ENCODE measurements at regions not wholly inside any gene's neighbourhood (a gene's known extent, or its start where the extent isn't known, plus 50 kb on each side); places are given as distances from the start of the nearest gene placed in this dataset.

- Histone ChIP-seq H3K27me3 (replicated peaks; ENCODE audit: control insufficient read depth, insufficient read depth, low read length) (no peaks in the 10 kb centered on the region), H3K4me3 (replicated peaks; ENCODE audit: low read depth, low read length) (no peak overlapping the region), H3K36me3 (ENCODE audit: control insufficient read depth, insufficient read depth, low read length) (no peaks in the 10 kb centered on the region)
- TF ChIP-seq, protein P1, sequence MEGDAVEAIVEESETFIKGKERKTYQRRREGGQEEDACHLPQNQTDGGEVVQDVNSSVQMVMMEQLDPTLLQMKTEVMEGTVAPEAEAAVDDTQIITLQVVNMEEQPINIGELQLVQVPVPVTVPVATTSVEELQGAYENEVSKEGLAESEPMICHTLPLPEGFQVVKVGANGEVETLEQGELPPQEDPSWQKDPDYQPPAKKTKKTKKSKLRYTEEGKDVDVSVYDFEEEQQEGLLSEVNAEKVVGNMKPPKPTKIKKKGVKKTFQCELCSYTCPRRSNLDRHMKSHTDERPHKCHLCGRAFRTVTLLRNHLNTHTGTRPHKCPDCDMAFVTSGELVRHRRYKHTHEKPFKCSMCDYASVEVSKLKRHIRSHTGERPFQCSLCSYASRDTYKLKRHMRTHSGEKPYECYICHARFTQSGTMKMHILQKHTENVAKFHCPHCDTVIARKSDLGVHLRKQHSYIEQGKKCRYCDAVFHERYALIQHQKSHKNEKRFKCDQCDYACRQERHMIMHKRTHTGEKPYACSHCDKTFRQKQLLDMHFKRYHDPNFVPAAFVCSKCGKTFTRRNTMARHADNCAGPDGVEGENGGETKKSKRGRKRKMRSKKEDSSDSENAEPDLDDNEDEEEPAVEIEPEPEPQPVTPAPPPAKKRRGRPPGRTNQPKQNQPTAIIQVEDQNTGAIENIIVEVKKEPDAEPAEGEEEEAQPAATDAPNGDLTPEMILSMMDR (IDR thresholded peaks at IDR 0.05; ENCODE audit: insufficient read depth, low read length, poor library complexity, severe bottlenecking) = no peak
- no peak for DNase-seq (ENCODE audit: extremely low read depth, insufficient read length)
Measured at GRCh38 chr22:22759889-22760546, 115.6 kb downstream of the GGTLC2 start.

- Histone ChIP-seq H3K4me3 (replicated peaks; ENCODE audit: low read depth, low read length) (no peak overlapping the region), H3K27me3 (replicated peaks; ENCODE audit: control insufficient read depth, insufficient read depth, low read length) (no peaks in the 10 kb centered on the region)
- DNase-seq (ENCODE audit: extremely low read depth, insufficient read length) = no peak
Measured at GRCh38 chr22:22761606-22761962, 117.2 kb downstream of the GGTLC2 start.

DNA sequence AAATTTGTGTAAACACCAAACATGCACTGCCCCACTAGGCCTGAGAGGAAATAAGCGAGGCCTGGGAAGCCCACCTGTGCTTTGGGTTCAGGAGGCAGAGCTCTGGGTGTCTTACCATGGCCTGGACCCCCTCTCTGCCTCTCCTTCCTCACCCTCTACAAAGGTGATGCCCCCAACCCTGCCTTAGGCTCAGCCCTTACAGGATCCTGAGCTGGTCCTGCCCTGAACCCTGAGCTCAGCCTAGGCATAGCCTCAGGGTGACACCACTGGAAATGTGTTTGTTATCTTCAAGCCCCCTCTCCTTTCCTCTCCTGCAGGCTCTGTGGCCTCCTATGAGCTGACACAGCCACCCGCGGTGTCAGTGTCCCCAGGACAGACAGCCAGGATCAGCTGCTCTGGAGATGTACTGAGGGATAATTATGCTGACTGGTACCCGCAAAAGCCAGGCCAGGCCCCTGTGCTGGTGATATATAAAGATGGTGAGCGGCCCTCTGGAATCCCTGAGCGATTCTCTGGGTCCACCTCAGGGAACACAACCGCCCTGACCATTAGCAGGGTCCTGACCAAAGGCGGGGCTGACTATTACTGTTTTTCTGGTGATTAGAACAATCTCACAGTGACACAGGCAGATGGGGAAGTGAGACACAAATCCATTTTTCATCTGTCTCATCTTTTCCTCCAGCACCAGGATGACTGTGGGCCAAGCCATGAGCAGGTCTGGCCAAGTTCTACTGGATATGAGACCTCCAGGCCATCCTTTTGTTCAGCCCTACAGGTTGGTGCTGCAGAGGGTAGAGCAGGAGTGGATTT lies 117.8 kb downstream of the GGTLC2 start:
- no peaks in the 10 kb centered on the region for H3K27me3 ChIP-seq (replicated peaks; ENCODE audit: control insufficient read depth, insufficient read depth, low read length)
- TF ChIP-seq, protein P1 (IDR thresholded peaks at IDR 0.05; ENCODE audit: insufficient read depth, low read length, poor library complexity, severe bottlenecking) = no peak
- no peak for DNase-seq (ENCODE audit: extremely low read depth, insufficient read length)
- no peaks in the 10 kb centered on the region for H3K36me3 ChIP-seq (ENCODE audit: control insufficient read depth, insufficient read depth, low read length)
- no peak overlapping the region for H3K4me3 ChIP-seq (replicated peaks; ENCODE audit: low read depth, low read length)

More at GRCh38 chr22:22761606-22761962, 117.2 kb downstream of the GGTLC2 start:
- no peaks in the 10 kb centered on the region for H3K36me3 ChIP-seq (ENCODE audit: control insufficient read depth, insufficient read depth, low read length)
- TF ChIP-seq, protein P1 (IDR thresholded peaks at IDR 0.05; ENCODE audit: insufficient read depth, low read length, poor library complexity, severe bottlenecking) = no peak

DNA sequence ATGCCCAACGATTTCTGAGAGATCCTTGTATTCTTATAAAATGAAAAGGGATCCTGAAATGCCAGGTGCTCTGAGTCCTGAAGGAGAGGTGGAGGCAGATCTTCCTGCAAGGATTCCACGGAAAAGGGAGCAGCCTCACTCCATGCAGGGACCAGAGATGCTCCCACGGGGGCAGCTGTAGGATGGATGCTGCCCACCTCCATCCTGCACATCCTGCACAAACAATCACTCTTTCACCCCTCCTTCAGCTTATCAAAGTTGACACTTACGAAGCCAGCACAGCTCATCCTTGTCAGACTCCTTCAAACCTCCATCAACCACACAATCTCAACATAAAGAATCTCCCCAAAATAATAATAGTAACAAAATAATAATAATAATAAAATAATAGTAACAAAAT lies 119.1 kb downstream of the GGTLC2 start:
- Histone ChIP-seq H3K4me3 (replicated peaks; ENCODE audit: low read depth, low read length) (no peak overlapping the region), H3K27me3 (replicated peaks; ENCODE audit: control insufficient read depth, insufficient read depth, low read length) (no peaks in the 10 kb centered on the region; the same call in 1 of the 2 replicates), H3K36me3 (ENCODE audit: control insufficient read depth, insufficient read depth, low read length) (no peaks in the 10 kb centered on the region)
- TF ChIP-seq, protein P1 (IDR thresholded peaks at IDR 0.05; ENCODE audit: insufficient read depth, low read length, poor library complexity, severe bottlenecking) = no peak
- DNase-seq (ENCODE audit: extremely low read depth, insufficient read length) = no peak

GRCh38 chr22:22764085-22764484 lies 119.7 kb downstream of the GGTLC2 start:
- DNase-seq (ENCODE audit: extremely low read depth, insufficient read length) = no peak
- TF ChIP-seq, protein P1 (IDR thresholded peaks at IDR 0.05; ENCODE audit: insufficient read depth, low read length, poor library complexity, severe bottlenecking) = no peak
- Histone ChIP-seq H3K27me3 (replicated peaks; ENCODE audit: control insufficient read depth, insufficient read depth, low read length) (no peaks in the 10 kb centered on the region; the same call in 1 of the 2 replicates), H3K4me3 (replicated peaks; ENCODE audit: low read depth, low read length) (no peak overlapping the region), H3K36me3 (ENCODE audit: control insufficient read depth, insufficient read depth, low read length) (no peaks in the 10 kb centered on the region)
